B cell (primary cell): ENCODE measurements at regions not wholly inside any gene's neighbourhood (a gene's known extent, or its start where the extent isn't known, plus 50 kb on each side); places are given as distances from the start of the nearest gene placed in this dataset.

ENCODE experiments used
- CTCF ChIP-seq: fragments of 200-600 bp; IDR thresholded peaks from one replicate; pipeline ENCODE4 v1.8.0; 2022; ENCODE audit warnings: antibody characterized with exemption, mild to moderate bottlenecking
- EZH2 ChIP-seq: IDR thresholded peaks from 2 replicates; pipeline ENCODE4 v1.6.1; 2012; ENCODE audit warnings: borderline replicate concordance, low read depth, mild to moderate bottlenecking, moderate library complexity, low read length; ENCODE audit not compliant: insufficient read depth, poor library complexity, severe bottlenecking

- no peak for TF ChIP-seq CTCF
- no peak for TF ChIP-seq EZH2
These were observed 718.2 kb upstream of the SOX11 start for GRCh38 chr2:4973973-4974372.
